ENCODE measurements at regions not wholly inside any gene's neighbourhood (a gene's known extent, or its start where the extent isn't known, plus 50 kb on each side); places are given as distances from the start of the nearest gene placed in this dataset.

DNA sequence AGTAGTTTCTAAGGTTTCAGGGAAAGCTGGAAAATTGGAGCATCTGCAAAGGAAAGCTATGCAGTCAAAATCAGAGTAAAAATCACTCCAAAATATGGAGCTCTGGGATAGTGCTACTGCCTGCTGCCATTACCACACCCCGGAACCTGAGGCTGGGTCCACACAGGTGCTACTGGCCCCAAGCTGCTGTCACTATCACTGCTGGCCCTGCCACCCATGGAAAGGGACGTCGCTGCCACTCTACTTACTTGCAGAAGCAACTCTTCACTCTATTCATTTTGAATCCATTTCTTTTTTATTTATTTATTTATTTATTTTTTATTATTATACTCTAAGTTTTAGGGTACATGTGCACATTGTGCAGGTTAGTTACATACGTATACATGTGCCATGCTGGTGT, 60.3 kb upstream of the RGS18 start:
- TF ChIP-seq CTCF (IDR thresholded peaks at IDR 0.05; ENCODE audit: insufficient read depth, low read depth, low read length) (no peak), EZH2 (IDR thresholded peaks at IDR 0.05; ENCODE audit: insufficient read depth, low read length) (no peak)
- H3K27me3 ChIP-seq (ENCODE audit: insufficient read depth, low read length), result no peaks in the 10 kb centered on the region
- no peak overlapping the region for H3K4me2 ChIP-seq (ENCODE audit: low read length)
- H3K27me3 Mint-ChIP-seq (ENCODE audit: low read depth, unreplicated experiment), result no peaks in the 10 kb centered on the region
- no peak overlapping the region for H3K27ac Mint-ChIP-seq (ENCODE audit: unreplicated experiment)
- no peak overlapping the region for H3K9ac ChIP-seq (ENCODE audit: low read length)
- H3K79me2 ChIP-seq (ENCODE audit: insufficient read depth, low read length), result no peaks in the 10 kb centered on the region
- no peaks in the 10 kb centered on the region for H4K20me1 ChIP-seq (ENCODE audit: insufficient read depth, low read length)
- H3K9me3 Mint-ChIP-seq (ENCODE audit: unreplicated experiment), result no peaks in the 10 kb centered on the region
- no peak for DNase-seq (ENCODE audit: low read depth)
- no peak for FAIRE-seq
- H3K4me3 ChIP-seq (ENCODE audit: insufficient read depth, low read depth, low read length), result no peak overlapping the region
- no peak overlapping the region for H3K4me3 Mint-ChIP-seq (ENCODE audit: unreplicated experiment)
- no peaks in the 10 kb centered on the region for H3K36me3 ChIP-seq (ENCODE audit: insufficient read depth, low read length)
- no peaks in the 10 kb centered on the region for H3K9me3 ChIP-seq (ENCODE audit: insufficient read depth, low read depth, low read length)
- no peak overlapping the region for H2AFZ ChIP-seq (ENCODE audit: low read depth, low read length)
- H3K4me1 Mint-ChIP-seq (ENCODE audit: low read depth, unreplicated experiment), result peaks cover 6% of the 10 kb centered on the region
- H3K27ac ChIP-seq (ENCODE audit: low read depth, low read length), result no peak overlapping the region
- no peaks in the 10 kb centered on the region for H3K4me1 ChIP-seq (ENCODE audit: insufficient read depth, low read length)
- no peaks in the 10 kb centered on the region for H3K36me3 Mint-ChIP-seq (ENCODE audit: low read depth, unreplicated experiment)

DNA sequence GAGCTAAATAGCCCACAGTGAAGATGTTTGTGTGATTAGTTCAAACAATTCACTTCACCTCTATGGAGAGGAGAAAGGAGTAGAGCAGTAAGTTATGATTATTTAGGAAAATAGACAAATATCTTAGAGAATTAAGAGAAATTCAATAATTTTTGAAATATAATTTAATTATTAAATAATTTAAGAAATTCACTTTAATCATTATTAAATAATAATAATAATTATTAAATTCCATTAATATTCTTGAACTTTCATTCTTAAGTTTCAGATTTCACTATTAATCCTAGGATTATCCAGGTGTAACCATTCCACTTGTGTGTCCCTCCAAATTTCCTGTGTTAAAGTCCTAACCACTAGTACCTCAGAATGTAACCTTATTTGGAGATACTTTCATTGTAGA, 58.9 kb upstream of the RGS18 start:
- no peak overlapping the region for H3K9ac ChIP-seq (ENCODE audit: low read length)
- H3K27me3 Mint-ChIP-seq (ENCODE audit: low read depth, unreplicated experiment), result no peaks in the 10 kb centered on the region
- DNase-seq (ENCODE audit: low read depth) (no peak), FAIRE-seq (no peak)
- no peak overlapping the region for H3K27ac ChIP-seq (ENCODE audit: low read depth, low read length)
- no peaks in the 10 kb centered on the region for H3K4me1 ChIP-seq (ENCODE audit: insufficient read depth, low read length)
- no peak overlapping the region for H3K27ac Mint-ChIP-seq (ENCODE audit: unreplicated experiment)
- no peaks in the 10 kb centered on the region for H4K20me1 ChIP-seq (ENCODE audit: insufficient read depth, low read length)
- H3K9me3 Mint-ChIP-seq (ENCODE audit: unreplicated experiment), result no peaks in the 10 kb centered on the region
- H3K36me3 ChIP-seq (ENCODE audit: insufficient read depth, low read length), result no peaks in the 10 kb centered on the region
- no peaks in the 10 kb centered on the region for H3K9me3 ChIP-seq (ENCODE audit: insufficient read depth, low read depth, low read length)
- no peak overlapping the region for H2AFZ ChIP-seq (ENCODE audit: low read depth, low read length)
- H3K4me1 Mint-ChIP-seq (ENCODE audit: low read depth, unreplicated experiment), result peaks cover 6% of the 10 kb centered on the region
- H3K79me2 ChIP-seq (ENCODE audit: insufficient read depth, low read length), result no peaks in the 10 kb centered on the region
- no peak overlapping the region for H3K4me2 ChIP-seq (ENCODE audit: low read length)
- TF ChIP-seq EZH2 (IDR thresholded peaks at IDR 0.05; ENCODE audit: insufficient read depth, low read length), result no peak
- TF ChIP-seq CTCF (IDR thresholded peaks at IDR 0.05; ENCODE audit: insufficient read depth, low read depth, low read length), result no peak
- H3K4me3 Mint-ChIP-seq (ENCODE audit: unreplicated experiment), result no peak overlapping the region
- no peaks in the 10 kb centered on the region for H3K27me3 ChIP-seq (ENCODE audit: insufficient read depth, low read length)
- no peaks in the 10 kb centered on the region for H3K36me3 Mint-ChIP-seq (ENCODE audit: low read depth, unreplicated experiment)
- no peak overlapping the region for H3K4me3 ChIP-seq (ENCODE audit: insufficient read depth, low read depth, low read length)

- H3K36me3 ChIP-seq (ENCODE audit: insufficient read depth, low read length), result no peaks in the 10 kb centered on the region
- H3K4me3 ChIP-seq (ENCODE audit: insufficient read depth, low read depth, low read length), result no peak overlapping the region
- DNase-seq (ENCODE audit: low read depth) (no peak), FAIRE-seq (no peak)
- H3K4me1 ChIP-seq (ENCODE audit: insufficient read depth, low read length), result peaks cover 9% of the 10 kb centered on the region
- peaks cover 15% of the 10 kb centered on the region for H3K4me1 Mint-ChIP-seq (ENCODE audit: low read depth, unreplicated experiment)
- TF ChIP-seq EZH2 (IDR thresholded peaks at IDR 0.05; ENCODE audit: insufficient read depth, low read length) (no peak), CTCF (IDR thresholded peaks at IDR 0.05; ENCODE audit: insufficient read depth, low read depth, low read length) (no peak)
- H4K20me1 ChIP-seq (ENCODE audit: insufficient read depth, low read length), result no peaks in the 10 kb centered on the region
- H3K36me3 Mint-ChIP-seq (ENCODE audit: low read depth, unreplicated experiment), result no peaks in the 10 kb centered on the region
- H3K27me3 Mint-ChIP-seq (ENCODE audit: low read depth, unreplicated experiment), result no peaks in the 10 kb centered on the region
- no peak overlapping the region for H3K27ac Mint-ChIP-seq (ENCODE audit: unreplicated experiment)
- no peak overlapping the region for H3K9ac ChIP-seq (ENCODE audit: low read length)
- no peaks in the 10 kb centered on the region for H3K79me2 ChIP-seq (ENCODE audit: insufficient read depth, low read length)
- no peak overlapping the region for H3K4me3 Mint-ChIP-seq (ENCODE audit: unreplicated experiment)
- no peak overlapping the region for H3K4me2 ChIP-seq (ENCODE audit: low read length)
- H3K9me3 ChIP-seq (ENCODE audit: insufficient read depth, low read depth, low read length), result no peaks in the 10 kb centered on the region
- no peaks in the 10 kb centered on the region for H3K9me3 Mint-ChIP-seq (ENCODE audit: unreplicated experiment)
- H3K27me3 ChIP-seq (ENCODE audit: insufficient read depth, low read length), result no peaks in the 10 kb centered on the region
- no peak overlapping the region for H2AFZ ChIP-seq (ENCODE audit: low read depth, low read length)
- no peak overlapping the region for H3K27ac ChIP-seq (ENCODE audit: low read depth, low read length)
Measured at GRCh38 chr1:192100686-192101468, 57.4 kb upstream of the RGS18 start.
